Renal cortex interstitium (tissue), 11 donors: ENCODE measurements at regions not wholly inside any gene's neighbourhood (a gene's known extent, or its start where the extent isn't known, plus 50 kb on each side); places are given as distances from the start of the nearest gene placed in this dataset.

Source experiments
- DNase-seq, 11 donors: peaks; one replicate each; pipeline ENCODE4 v3.0.0-alpha.2; 2013; ENCODE audit warnings: low read depth in 9 of 11, low spot score in 4 of 11; ENCODE audit errors: extremely low read depth in 1 of 11

DNA sequence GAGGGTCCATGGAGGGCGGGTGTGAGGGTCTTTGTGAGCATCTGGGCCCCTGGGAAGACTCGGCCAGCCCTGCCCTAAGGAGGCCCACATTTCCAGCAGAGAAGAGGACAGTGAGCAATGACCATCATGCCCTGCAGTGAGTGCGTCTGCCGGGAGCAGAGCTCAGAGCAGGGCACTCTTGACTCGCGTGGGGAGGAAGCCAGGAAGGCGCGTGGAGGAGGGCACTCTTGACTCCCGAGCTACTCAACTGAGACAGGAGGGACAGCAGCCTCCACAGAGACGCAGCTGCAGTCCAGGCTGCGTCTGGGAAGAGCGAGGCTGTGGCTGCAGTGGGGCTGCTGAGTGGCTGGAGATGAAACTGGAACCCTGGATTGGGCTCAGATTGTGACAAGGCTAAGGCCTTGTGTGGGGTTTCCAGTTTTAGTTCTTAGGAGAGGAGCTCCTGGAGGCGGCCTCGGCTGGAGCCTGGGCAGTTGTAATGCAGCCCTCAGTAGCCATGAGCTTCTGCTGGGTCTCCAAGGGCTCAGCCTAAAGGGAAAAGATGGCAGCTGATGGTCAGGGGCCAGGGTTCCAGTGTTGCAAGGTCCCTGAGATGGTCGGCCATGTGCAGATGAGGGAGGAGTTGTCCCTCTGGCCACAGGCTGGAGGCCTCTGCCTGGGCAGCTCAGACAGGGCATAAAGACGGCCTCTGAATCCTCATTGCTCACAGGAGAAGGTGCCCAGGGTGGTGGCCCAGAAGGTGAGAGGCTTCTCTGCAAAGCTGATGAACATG, 264.7 kb upstream of the B3GAT1 start:
- no peak for DNase-seq

- DNase-seq = no peak
These were observed 263.9 kb upstream of the B3GAT1 start for GRCh38 chr11:134675983-134676382.

GRCh38 chr11:134674974-134675373, 262.9 kb upstream of the B3GAT1 start:
- DNase-seq = no peak

GRCh38 chr11:134670961-134671370, 258.9 kb upstream of the B3GAT1 start:
- no peak for DNase-seq

GRCh38 chr11:134670247-134670782, 258.3 kb upstream of the B3GAT1 start:
- DNase-seq = no peak

- no peak for DNase-seq
These were observed 257.8 kb upstream of the B3GAT1 start for GRCh38 chr11:134669796-134670195.

GRCh38 chr11:134668796-134669195, 256.8 kb upstream of the B3GAT1 start:
- no peak for DNase-seq

DNA sequence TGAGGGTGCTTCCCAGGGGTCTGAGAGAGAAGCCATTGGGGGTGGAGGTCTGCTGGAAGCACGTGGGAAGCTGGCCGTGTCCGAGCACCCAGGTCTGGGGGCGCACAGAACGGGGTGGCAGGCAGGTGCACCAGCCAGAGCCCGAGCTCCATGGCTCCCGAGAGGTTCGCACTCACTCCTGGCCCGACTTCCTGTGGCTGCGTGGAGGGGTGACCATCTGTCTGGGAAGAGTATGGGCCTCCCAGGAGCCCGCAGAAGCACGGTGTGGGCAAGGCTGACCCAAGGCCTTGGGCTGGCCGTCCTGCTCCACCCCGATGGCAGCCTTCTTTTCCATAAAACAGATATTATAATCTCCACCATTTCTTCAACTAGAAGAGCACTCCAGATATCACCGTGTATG, 256.0 kb upstream of the B3GAT1 start:
- no peak for DNase-seq

DNA sequence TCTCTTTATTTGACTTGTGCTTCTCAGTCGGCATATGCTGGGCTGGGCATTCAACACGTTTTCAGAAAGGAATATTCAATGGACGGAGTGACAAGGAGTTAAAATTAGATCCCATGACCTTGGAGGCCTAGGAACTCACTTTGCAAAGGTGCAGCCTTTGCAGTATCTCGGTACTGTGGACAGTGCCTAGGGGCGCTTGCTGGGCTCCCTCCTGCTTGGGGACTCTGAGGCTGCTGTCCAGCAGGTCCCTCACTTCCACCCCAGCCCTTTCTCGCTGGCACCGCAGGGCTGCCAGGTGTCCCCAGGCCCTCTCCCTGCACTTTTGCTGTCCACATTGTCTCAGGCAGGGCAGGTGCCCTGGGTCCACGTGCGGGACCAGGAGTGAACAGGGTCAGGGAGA, 255.5 kb upstream of the B3GAT1 start:
- no peak for DNase-seq

DNA sequence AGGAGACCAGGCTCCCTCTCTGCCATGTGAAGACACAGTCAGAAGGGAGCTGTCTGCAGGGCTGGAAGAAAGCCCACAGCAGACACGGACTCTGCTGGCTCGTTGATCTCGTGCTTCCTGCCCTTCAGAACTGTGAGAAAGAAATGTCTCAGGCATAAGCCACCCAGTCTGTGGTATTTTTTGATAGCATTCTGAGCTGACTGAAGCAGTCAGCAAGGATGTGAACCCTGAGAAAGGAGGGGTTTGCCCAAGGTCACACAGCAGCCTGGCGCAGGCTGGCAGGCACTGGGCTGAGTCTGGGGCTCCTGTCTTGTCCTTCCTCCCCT, 255.1 kb upstream of the B3GAT1 start:
- DNase-seq = no peak

DNA sequence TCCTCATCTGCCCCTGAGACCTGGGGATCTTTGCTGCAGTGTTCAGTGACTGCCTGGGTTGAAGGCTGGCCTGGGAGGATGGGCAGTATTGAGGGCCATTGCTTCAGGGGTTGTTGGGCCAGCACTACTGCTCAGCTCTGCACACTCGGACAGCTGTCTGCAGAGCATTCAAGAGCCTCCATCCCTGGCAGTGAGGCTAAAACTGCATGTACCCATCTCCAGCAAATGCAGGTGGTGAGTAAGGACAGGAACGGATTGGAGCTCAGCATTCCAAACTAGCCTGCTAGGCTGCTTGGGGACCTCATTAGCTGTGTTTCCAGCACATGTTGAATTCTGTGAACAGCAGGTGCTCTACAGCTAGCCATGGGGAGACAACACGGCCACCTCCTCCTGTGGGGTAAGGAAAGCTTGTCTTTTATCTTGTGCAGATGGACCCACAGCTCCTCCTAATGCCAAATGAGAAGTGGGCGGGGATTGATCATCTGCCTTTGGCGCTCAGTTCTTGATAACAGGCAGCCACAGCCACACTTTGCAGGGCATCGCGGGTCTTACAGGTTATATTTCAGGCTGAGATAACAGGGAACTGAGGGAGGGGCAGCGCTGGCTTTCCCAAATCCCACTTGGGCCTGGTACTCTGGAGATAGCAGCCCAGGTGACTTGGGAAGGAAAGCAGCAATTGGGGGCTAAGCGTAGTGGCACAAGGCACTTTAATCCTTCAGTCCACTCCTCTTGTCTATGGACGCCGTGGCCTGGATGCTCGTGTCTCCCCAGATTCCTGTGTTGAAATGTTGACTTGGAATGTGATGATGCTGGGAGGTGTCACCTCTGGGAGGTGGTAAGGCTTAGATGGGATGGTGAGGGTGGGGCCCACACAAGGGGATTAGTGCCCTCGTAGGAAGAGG, 254.5 kb upstream of the B3GAT1 start:
- no peak for DNase-seq

DNA sequence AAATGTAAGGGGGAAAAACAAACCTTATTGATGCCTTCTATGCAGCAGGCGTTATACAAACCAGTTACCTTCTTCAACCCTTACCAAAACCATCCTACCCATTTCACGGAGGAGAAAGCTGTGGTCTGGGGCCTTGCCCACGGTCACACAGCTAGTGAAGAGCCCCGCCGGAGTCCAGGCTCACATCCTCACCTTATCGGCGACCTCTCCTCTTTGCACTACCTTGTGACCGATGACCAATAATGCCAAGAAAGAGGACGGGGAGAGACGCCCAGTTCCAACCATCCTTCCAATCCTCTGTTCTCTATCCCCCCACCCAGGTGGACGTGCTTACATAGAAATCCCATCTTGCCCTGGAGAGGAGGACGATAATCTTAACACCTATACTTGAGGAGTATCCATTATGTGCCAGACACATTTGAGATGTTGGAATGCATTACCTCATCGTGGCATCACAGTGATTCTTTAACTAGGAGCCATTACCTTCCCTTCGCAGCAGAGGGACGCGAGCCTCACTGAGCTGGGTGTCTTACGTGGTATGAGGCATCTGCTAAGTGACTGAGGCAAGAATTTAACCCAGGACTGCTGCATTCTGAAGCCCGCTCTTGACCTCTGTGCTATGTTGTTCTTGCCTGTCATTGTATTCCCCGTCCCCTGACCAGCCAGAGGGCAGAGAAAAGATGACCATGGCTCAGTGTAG, 253.7 kb upstream of the B3GAT1 start:
- DNase-seq = no peak

DNA sequence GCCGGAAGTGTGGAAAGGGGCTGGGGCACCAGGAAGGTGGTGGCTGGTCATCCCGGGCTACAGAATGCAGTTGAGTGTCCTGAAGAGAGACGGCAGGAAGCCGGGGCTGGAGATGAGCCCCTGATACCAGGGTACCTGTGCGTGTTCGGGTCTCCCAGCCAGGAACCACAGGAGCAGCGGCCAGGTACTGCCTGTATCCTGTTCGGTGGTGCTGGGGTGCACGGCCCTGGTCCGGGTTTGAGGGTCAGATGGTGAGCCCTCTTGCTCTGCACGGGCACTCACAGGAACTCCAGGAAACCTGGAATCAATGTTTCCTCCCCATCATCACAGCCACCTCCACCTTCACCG, 253.1 kb upstream of the B3GAT1 start:
- no peak for DNase-seq

GRCh38 chr11:134664447-134665187, 252.6 kb upstream of the B3GAT1 start:
- no peak for DNase-seq

- no peak for DNase-seq
These were observed 251.7 kb upstream of the B3GAT1 start for GRCh38 chr11:134663506-134664313.

- DNase-seq = no peak
These were observed 250.8 kb upstream of the B3GAT1 start for GRCh38 chr11:134662629-134663360.

DNA sequence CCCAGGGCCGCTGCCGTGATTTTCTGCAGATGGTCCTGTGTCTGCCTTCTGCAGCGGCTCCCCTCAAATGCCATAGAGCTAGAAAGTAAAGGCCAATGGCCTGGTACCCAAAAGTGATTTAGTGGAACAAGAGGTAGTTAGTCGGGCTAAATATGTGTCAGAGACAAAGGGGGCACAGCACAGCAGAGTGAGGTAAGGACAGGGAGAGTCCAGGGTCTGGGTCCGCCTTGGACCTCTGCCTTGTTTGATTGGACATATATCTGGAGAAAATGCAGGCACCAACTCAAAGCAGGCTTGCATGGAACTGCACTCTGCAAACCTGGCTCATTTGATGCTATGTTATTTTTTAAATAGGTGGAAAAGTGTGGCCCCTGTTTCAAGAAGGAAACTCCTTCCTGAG, 249.6 kb upstream of the B3GAT1 start:
- no peak for DNase-seq

DNA sequence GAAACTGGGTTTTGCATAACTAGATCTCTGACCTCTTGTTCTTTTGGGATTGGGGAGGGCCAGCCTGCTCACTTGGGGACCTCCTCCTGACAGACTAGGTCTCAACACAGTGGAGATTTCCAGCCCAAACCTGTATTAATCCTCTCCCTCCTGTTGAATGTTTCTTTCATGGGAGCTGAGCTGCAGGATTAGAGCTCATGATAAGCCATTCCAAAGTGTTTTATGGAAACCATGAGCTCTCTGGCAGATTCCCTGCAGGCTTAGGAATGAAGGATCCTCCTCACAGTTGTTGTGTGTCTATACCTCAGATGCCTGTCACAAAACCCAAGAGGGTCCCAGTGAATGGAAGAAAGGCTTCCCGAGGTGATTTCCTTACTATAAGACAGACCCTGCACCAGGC, 248.4 kb upstream of the B3GAT1 start:
- DNase-seq = no peak
